Erythroblast (primary cell): ENCODE measurements at regions not wholly inside any gene's neighbourhood (a gene's known extent, or its start where the extent isn't known, plus 50 kb on each side); places are given as distances from the start of the nearest gene placed in this dataset.
"Not testable (repeated sequence)": the region's sequence is repeated elsewhere in the genome, so short reads cannot be mapped to it uniquely, and the experiment has no call there.

Experiments
- DNase-seq, 2 experiments: peaks; one replicate each; lab custom pipeline; 2025; lab: John Stamatoyannopoulos, UW
- GATA1 ChIP-seq: IDR thresholded peaks from 2 replicates; pipeline ENCODE4 v1.6.1; 2011; ENCODE audit warnings: low read depth, mild to moderate bottlenecking, control low read depth, low read length, moderate library complexity
- POLR2A ChIP-seq: IDR thresholded peaks from 2 replicates; pipeline ENCODE4 v1.6.1; 2011; ENCODE audit warnings: mild to moderate bottlenecking, low read length

- no peak for DNase-seq
- no peak for TF ChIP-seq GATA1
- no peak for TF ChIP-seq POLR2A
Measured at GRCh38 chr4:66524781-66525180, 854.5 kb upstream of the EPHA5 start.

- DNase-seq, result no peak
- no peak for TF ChIP-seq POLR2A
- no peak for TF ChIP-seq GATA1
Measured at GRCh38 chr4:66522244-66522643, 852.0 kb upstream of the EPHA5 start.

- DNase-seq, result no peak
- TF ChIP-seq GATA1 (no peak), POLR2A (no peak)
Measured at GRCh38 chr4:66516940-66517339, 846.7 kb upstream of the EPHA5 start.

- no peak for DNase-seq
- TF ChIP-seq POLR2A, result no peak
- TF ChIP-seq GATA1, result no peak
Measured at GRCh38 chr4:66506985-66507384, 836.7 kb upstream of the EPHA5 start.

- DNase-seq, result no peak
- no peak for TF ChIP-seq POLR2A
- TF ChIP-seq GATA1, result no peak
Measured at GRCh38 chr4:66501997-66502396, 831.7 kb upstream of the EPHA5 start.

GRCh38 chr4:66490729-66491128 is 820.4 kb upstream of the EPHA5 start:
- no peak for DNase-seq
- TF ChIP-seq GATA1, result no peak
- no peak for TF ChIP-seq POLR2A

- TF ChIP-seq GATA1 (no peak), POLR2A (no peak)
- DNase-seq, result no peak
Measured at GRCh38 chr4:66489783-66490452, 819.6 kb upstream of the EPHA5 start.

GRCh38 chr4:66489370-66489769 is 819.1 kb upstream of the EPHA5 start:
- no peak for DNase-seq
- TF ChIP-seq GATA1, result no peak
- TF ChIP-seq POLR2A, result no peak

GRCh38 chr4:66486068-66486467 is 815.8 kb upstream of the EPHA5 start:
- TF ChIP-seq POLR2A (no peak), GATA1 (no peak)
- no peak for DNase-seq

GRCh38 chr4:66482186-66482585 is 811.9 kb upstream of the EPHA5 start:
- TF ChIP-seq POLR2A, result no peak
- no peak for TF ChIP-seq GATA1
- no peak for DNase-seq

- DNase-seq, result no peak
- TF ChIP-seq GATA1 (no peak), POLR2A (no peak)
Measured at GRCh38 chr4:66475596-66475995, 805.3 kb upstream of the EPHA5 start.

- TF ChIP-seq GATA1 (no peak), POLR2A (no peak)
- no peak for DNase-seq
Measured at GRCh38 chr4:66465111-66465510, 794.8 kb upstream of the EPHA5 start.

GRCh38 chr4:66462890-66463289 is 792.6 kb upstream of the EPHA5 start:
- not testable (repeated sequence) for DNase-seq

- no peak for TF ChIP-seq GATA1
- no peak for TF ChIP-seq POLR2A
- DNase-seq, result no peak
Measured at GRCh38 chr4:66451741-66452140, 781.5 kb upstream of the EPHA5 start.

- DNase-seq, result no peak
- TF ChIP-seq POLR2A, result no peak
- no peak for TF ChIP-seq GATA1
Measured at GRCh38 chr4:66443008-66443407, 772.7 kb upstream of the EPHA5 start.

- no peak for DNase-seq
- TF ChIP-seq GATA1 (no peak), POLR2A (no peak)
Measured at GRCh38 chr4:66439508-66439907, 769.2 kb upstream of the EPHA5 start.
